LNCAP (cell line): ENCODE measurements at regions not wholly inside any gene's neighbourhood (a gene's known extent, or its start where the extent isn't known, plus 50 kb on each side); places are given as distances from the start of the nearest gene placed in this dataset.

ENCODE experiments used
- CTCF ChIP-seq: fragments of 450-650 bp; IDR thresholded peaks from 2 replicates; pipeline ENCODE4 v1.5.1; 2017; ENCODE audit warnings: mild to moderate bottlenecking

- no peak for TF ChIP-seq CTCF
These were observed 102.4 kb upstream of the SEMA3D start for GRCh38 chr7:85289279-85289678.

- TF ChIP-seq CTCF: no peak
These were observed 100.4 kb upstream of the SEMA3D start for GRCh38 chr7:85287106-85287825.

- no peak for TF ChIP-seq CTCF
These were observed 99.6 kb upstream of the SEMA3D start for GRCh38 chr7:85286446-85286845.

- no peak for TF ChIP-seq CTCF
These were observed 98.7 kb upstream of the SEMA3D start for GRCh38 chr7:85285527-85285926.

- TF ChIP-seq CTCF: no peak
These were observed 88.3 kb upstream of the SEMA3D start for GRCh38 chr7:85275204-85275603.

GRCh38 chr7:85274454-85274853 is 87.6 kb upstream of the SEMA3D start:
- no peak for TF ChIP-seq CTCF

GRCh38 chr7:85262891-85263290 is 76.0 kb upstream of the SEMA3D start:
- no peak for TF ChIP-seq CTCF

- TF ChIP-seq CTCF: no peak
These were observed 74.5 kb upstream of the SEMA3D start for GRCh38 chr7:85261336-85261735.
